T-helper 9 cell (primary cell): ENCODE measurements at regions not wholly inside any gene's neighbourhood (a gene's known extent, or its start where the extent isn't known, plus 50 kb on each side); places are given as distances from the start of the nearest gene placed in this dataset.
"Not testable (repeated sequence)": the region's sequence is repeated elsewhere in the genome, so short reads cannot be mapped to it uniquely, and the experiment has no call there.

Source experiments
- DNase-seq: peaks from one replicate; pipeline ENCODE4 v3.0.0-alpha.2; 2020

GRCh38 chr1:229119876-229120275 is 151.0 kb upstream of the RAB4A start:
- DNase-seq, result no peak

GRCh38 chr1:229121845-229122436 is 149.0 kb upstream of the RAB4A start:
- DNase-seq, result no peak

GRCh38 chr1:229122606-229123005 is 148.3 kb upstream of the RAB4A start:
- DNase-seq, result no peak

GRCh38 chr1:229124116-229124515 is 146.8 kb upstream of the RAB4A start:
- DNase-seq, result no peak

- no peak for DNase-seq
These were observed 146.3 kb upstream of the RAB4A start for GRCh38 chr1:229124520-229125124.

- no peak for DNase-seq
These were observed 143.6 kb upstream of the RAB4A start for GRCh38 chr1:229127301-229127700.

- no peak for DNase-seq
These were observed 142.8 kb upstream of the RAB4A start for GRCh38 chr1:229128066-229128608.

GRCh38 chr1:229129301-229130027 is 141.4 kb upstream of the RAB4A start:
- DNase-seq, result peak; percentile 27

- DNase-seq, result no peak
These were observed 140.8 kb upstream of the RAB4A start for GRCh38 chr1:229130028-229130668.

- DNase-seq, result no peak
These were observed 139.4 kb upstream of the RAB4A start for GRCh38 chr1:229131243-229132105.

GRCh38 chr1:229132106-229132443 is 138.8 kb upstream of the RAB4A start:
- no peak for DNase-seq

- no peak for DNase-seq
These were observed 138.2 kb upstream of the RAB4A start for GRCh38 chr1:229132706-229133105.

GRCh38 chr1:229133151-229133550 is 137.8 kb upstream of the RAB4A start:
- no peak for DNase-seq

- no peak for DNase-seq
These were observed 137.1 kb upstream of the RAB4A start for GRCh38 chr1:229133811-229134210.

GRCh38 chr1:229134381-229135217 is 136.3 kb upstream of the RAB4A start:
- DNase-seq, result not testable (repeated sequence)

GRCh38 chr1:229135773-229136172 is 135.1 kb upstream of the RAB4A start:
- no peak for DNase-seq

- DNase-seq, result no peak
These were observed 134.1 kb upstream of the RAB4A start for GRCh38 chr1:229136822-229137221.

GRCh38 chr1:229137271-229137670 is 133.6 kb upstream of the RAB4A start:
- no peak for DNase-seq

- no peak for DNase-seq
These were observed 132.9 kb upstream of the RAB4A start for GRCh38 chr1:229138058-229138457.

- no peak for DNase-seq
These were observed 131.4 kb upstream of the RAB4A start for GRCh38 chr1:229139331-229140118.

GRCh38 chr1:229140119-229140396 is 130.9 kb upstream of the RAB4A start:
- no peak for DNase-seq
